Lower leg skin (tissue), 3 donors: ENCODE measurements at regions not wholly inside any gene's neighbourhood (a gene's known extent, or its start where the extent isn't known, plus 50 kb on each side); places are given as distances from the start of the nearest gene placed in this dataset.

ENCODE experiments used
- CTCF ChIP-seq, 3 donors: fragments of 450-650 bp; IDR thresholded peaks; one replicate each; pipeline ENCODE4 v1.5.1; 2016; ENCODE audit warnings: antibody characterized with exemption in 3 of 3, mild to moderate bottlenecking in 3 of 3, moderate library complexity in 2 of 3
- POLR2A ChIP-seq, 2 donors: fragments of 450-650 bp; IDR thresholded peaks; one replicate each; pipeline ENCODE4 v1.6.1; 2016 to 2017; ENCODE audit warnings: antibody characterized with exemption in 2 of 2, mild to moderate bottlenecking in 1 of 2, moderate library complexity in 1 of 2

- TF ChIP-seq CTCF (IDR thresholded peaks at IDR 0.05), result no peak
- no peak for TF ChIP-seq POLR2A (IDR thresholded peaks at IDR 0.05)
These were observed 188.9 kb upstream of the CXCL12 start for GRCh38 chr10:44573821-44574220.
